GM12892 (cell line): ENCODE measurements at regions not wholly inside any gene's neighbourhood (a gene's known extent, or its start where the extent isn't known, plus 50 kb on each side); places are given as distances from the start of the nearest gene placed in this dataset.
"Not testable (repeated sequence)": the region's sequence is repeated elsewhere in the genome, so short reads cannot be mapped to it uniquely, and the experiment has no call there.

Experiments used
- POLR2A ChIP-seq: IDR thresholded peaks from 2 replicates; pipeline ENCODE4 v1.6.1; 2011; ENCODE audit warnings: low read depth, low read length, control low read depth
- POLR2AphosphoS5 ChIP-seq: IDR thresholded peaks from 2 replicates; pipeline ENCODE4 v1.6.1; 2011; ENCODE audit warnings: low read depth, low read length, control low read depth
- TAF1 ChIP-seq: IDR thresholded peaks from 2 replicates; pipeline ENCODE4 v1.6.1; 2011; ENCODE audit warnings: low read depth, mild to moderate bottlenecking, control low read depth, low read length, borderline replicate concordance

GRCh38 chr4:94148052-94148451 is 59.6 kb upstream of the SMARCAD1 start:
- not testable (repeated sequence) for TF ChIP-seq POLR2A, POLR2AphosphoS5, TAF1
